ENCODE measurements at regions not wholly inside any gene's neighbourhood (a gene's known extent, or its start where the extent isn't known, plus 50 kb on each side); places are given as distances from the start of the nearest gene placed in this dataset.

DNA sequence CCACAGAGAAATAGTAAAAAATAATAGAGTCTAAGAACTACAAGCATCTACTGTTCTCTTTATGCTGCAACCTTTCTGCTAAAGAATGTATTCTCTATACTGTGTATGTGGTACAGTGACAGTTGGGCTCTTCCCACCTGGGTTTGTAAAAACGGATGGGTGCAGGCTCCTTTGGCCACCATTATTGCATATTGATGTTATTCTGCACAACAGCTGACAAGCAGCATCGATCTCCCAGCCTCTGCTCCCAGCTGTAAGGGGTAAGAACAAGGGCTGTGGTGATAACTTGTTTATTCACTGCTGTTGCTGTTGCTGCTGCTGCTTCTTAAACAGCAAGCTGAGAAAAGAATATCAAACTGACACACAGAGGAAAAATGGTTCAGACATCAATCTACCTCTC is 56.1 kb downstream of the KCNRG start:
- Mint-ChIP-seq H3K27ac (no peak overlapping the region), H3K9me3 (no peaks in the 10 kb centered on the region), H3K4me1 (peaks cover 30% of the 10 kb centered on the region), H3K27me3 (no peaks in the 10 kb centered on the region), H3K36me3 (peaks cover 46% of the 10 kb centered on the region), H3K4me3 (no peak overlapping the region)
- no peak for DNase-seq
- ATAC-seq (ENCODE audit: low read depth), result no peak
- POLR2A ChIA-PET, result interaction anchor here (2.2 kb wide), 1 partner anchor 10 kb away, joined by 7 read pairs; no protein-coding TSS in a partner anchor

DNA sequence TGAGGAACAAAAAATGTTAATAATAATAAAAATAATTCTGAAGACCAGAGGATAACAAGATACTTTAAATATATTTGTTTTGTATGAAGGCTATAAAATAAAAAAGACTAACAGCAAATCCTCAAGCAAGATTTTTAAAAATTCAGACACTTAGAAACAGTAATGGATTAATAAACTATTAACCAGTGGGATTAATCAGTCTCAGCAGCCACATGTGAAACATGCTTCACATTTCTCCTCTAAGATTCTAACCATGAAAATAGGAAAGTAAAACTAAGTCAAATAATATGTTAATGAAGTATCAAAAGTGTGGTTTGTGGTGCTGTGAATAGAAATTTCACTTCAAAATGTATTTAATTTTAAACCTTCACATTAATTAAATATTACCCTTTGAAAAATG is 57.4 kb downstream of the KCNRG start:
- peaks cover 35% of the 10 kb centered on the region for H3K4me1 Mint-ChIP-seq
- H3K4me3 Mint-ChIP-seq, result no peak overlapping the region
- H3K27me3 Mint-ChIP-seq, result no peaks in the 10 kb centered on the region
- no peaks in the 10 kb centered on the region for H3K9me3 Mint-ChIP-seq
- no peak overlapping the region for H3K27ac Mint-ChIP-seq
- POLR2A ChIA-PET, result interaction anchor here (1.4 kb wide), 1 partner anchor 53 kb away, joined by 5 read pairs; no protein-coding TSS in a partner anchor
- peaks cover 40% of the 10 kb centered on the region for H3K36me3 Mint-ChIP-seq
- ATAC-seq (ENCODE audit: low read depth) (no peak), DNase-seq (no peak)

GRCh38 chr13:50073340-50073739 is 58.1 kb downstream of the KCNRG start:
- Mint-ChIP-seq H3K27me3 (no peaks in the 10 kb centered on the region), H3K4me1 (peaks cover 35% of the 10 kb centered on the region), H3K9me3 (no peaks in the 10 kb centered on the region), H3K4me3 (peak overlapping the region; percentile 2), H3K36me3 (peaks cover 40% of the 10 kb centered on the region), H3K27ac (no peak overlapping the region)
- DNase-seq (no peak), ATAC-seq (ENCODE audit: low read depth) (no peak)
- POLR2A ChIA-PET, result interaction anchor here (1.4 kb wide), 1 partner anchor 53 kb away, joined by 5 read pairs; no protein-coding TSS in a partner anchor

DNA sequence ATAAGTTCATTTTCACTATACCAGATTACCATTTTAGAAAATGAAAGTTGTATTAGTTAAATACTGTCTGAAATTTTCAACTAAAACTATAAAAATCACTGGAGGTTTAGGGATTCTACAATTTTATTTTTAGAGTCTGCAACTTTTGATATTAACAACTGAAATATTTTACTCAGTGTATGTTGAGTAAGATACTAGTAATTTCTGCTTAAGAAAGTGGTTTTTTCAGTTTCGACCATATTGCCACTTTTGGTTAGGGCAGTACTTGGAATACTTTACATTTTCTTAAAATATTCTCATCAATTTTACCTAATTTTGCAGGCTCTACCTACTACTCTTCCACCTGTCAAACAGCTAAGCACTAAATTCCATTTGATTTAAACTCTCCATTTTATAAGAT is 59.6 kb downstream of the KCNRG start:
- peaks cover 35% of the 10 kb centered on the region for H3K36me3 Mint-ChIP-seq
- DNase-seq (no peak), ATAC-seq (ENCODE audit: low read depth) (no peak)
- H3K4me1 Mint-ChIP-seq, result peaks cover 37% of the 10 kb centered on the region
- H3K4me3 Mint-ChIP-seq, result no peak overlapping the region
- H3K27me3 Mint-ChIP-seq, result no peaks in the 10 kb centered on the region
- no peak overlapping the region for H3K27ac Mint-ChIP-seq
- POLR2A ChIA-PET, result interaction anchor here (1.6 kb wide), 1 partner anchor 78 kb away, joined by 4 read pairs; the partner anchor contains the start of gene TRIM13
- H3K9me3 Mint-ChIP-seq, result no peaks in the 10 kb centered on the region

DNA sequence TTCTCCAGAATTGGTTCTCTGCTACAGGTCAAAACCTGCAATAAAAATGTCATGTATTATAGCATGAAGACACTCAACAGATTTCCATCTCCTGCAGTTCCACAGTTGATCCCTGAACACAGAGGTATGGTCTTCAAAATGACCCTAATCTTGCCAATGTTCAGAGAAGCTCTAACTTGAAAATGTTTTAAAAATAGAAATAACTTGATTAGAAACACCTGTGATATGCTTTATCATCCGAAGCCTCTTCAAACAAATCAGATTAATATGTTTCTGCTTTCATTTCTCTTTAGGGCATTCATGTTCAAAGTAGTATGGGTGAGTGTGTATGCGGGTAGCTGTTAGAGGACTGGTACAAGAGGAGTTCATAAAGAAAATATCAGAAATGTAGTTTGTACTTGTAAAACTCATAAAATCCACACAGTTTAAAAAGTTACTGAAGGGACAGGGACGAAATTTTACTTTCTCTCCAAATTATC is 60.4 kb downstream of the KCNRG start:
- POLR2A ChIA-PET, result interaction anchor here (1.6 kb wide), 1 partner anchor 79 kb away, joined by 4 read pairs; the partner anchor contains the start of gene TRIM13
- peaks cover 33% of the 10 kb centered on the region for H3K36me3 Mint-ChIP-seq
- H3K4me1 Mint-ChIP-seq, result peaks cover 37% of the 10 kb centered on the region
- DNase-seq (no peak), ATAC-seq (ENCODE audit: low read depth) (no peak)
- H3K27ac Mint-ChIP-seq, result no peak overlapping the region
- no peaks in the 10 kb centered on the region for H3K27me3 Mint-ChIP-seq
- peak overlapping the region; percentile 47 for H3K4me3 Mint-ChIP-seq
- no peaks in the 10 kb centered on the region for H3K9me3 Mint-ChIP-seq

DNA sequence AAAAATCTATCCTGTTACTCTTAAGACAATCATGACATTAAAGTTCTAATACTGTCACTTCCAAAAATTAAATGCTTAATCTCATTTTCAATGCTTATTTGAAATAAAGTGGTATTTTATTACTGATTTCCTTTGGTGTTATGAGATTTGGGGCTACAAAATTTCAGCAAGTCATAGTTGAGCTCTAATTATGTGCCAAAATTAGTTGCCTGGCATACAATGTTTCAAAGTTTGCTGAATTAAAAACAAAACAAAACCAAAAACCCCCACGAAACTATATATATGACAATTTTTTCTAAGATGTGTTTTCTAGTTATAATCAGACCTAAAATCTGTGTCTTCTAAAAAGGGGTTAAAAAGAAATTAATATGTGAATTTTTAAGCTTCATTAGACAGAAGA is 62.2 kb downstream of the KCNRG start:
- DNase-seq (no peak), ATAC-seq (ENCODE audit: low read depth) (no peak)
- H3K4me1 Mint-ChIP-seq, result peaks cover 26% of the 10 kb centered on the region
- no peaks in the 10 kb centered on the region for H3K9me3 Mint-ChIP-seq
- no peaks in the 10 kb centered on the region for H3K27me3 Mint-ChIP-seq
- POLR2A ChIA-PET, result interaction anchor here (1.0 kb wide), 1 partner anchor 47 kb away, joined by 3 read pairs; no protein-coding TSS in a partner anchor
- H3K4me3 Mint-ChIP-seq, result no peak overlapping the region
- no peak overlapping the region for H3K27ac Mint-ChIP-seq
- peaks cover 30% of the 10 kb centered on the region for H3K36me3 Mint-ChIP-seq

DNA sequence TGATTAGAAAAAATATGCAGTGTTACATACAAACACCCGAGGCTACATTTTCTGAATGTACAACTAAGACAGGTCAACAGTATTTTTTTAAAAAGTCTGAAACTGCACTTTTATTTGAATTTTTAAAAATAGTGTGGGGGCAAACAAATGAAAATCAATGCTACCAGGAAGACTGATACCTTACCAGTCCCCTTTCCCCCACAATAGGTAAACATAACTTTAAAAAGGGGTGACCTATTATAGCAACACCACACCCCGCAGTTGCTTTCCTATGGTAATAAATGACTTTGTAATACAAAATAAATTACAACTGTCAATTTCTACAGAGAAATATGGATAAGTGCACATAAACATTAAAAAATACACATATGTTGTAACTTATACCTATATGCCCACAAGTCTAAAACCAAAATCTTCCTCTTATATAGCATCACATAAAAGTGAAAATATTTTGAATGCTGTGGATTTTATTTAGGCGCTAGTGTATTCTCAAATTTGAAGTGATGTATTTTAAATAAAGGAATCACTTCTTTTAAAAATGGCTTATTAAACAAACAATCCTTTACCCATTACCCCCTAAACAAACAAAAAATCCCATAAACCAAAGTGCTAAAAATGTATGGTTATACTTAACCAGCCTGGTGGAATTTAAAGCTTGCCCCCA is 63.1 kb downstream of the KCNRG start:
- POLR2A ChIA-PET, result interaction anchor here (0.6 to 10.3 kb wide), 4 partner anchors 46 to 393 kb away, joined by 3 to 224 read pairs (median 39); partner anchors contain the start of gene TRIM13
- peak overlapping the region; percentile 100 for H3K4me3 Mint-ChIP-seq
- H3K4me1 Mint-ChIP-seq, result peaks cover 25% of the 10 kb centered on the region
- H3K36me3 Mint-ChIP-seq, result peaks cover 27% of the 10 kb centered on the region
- H3K27me3 Mint-ChIP-seq, result no peaks in the 10 kb centered on the region
- no peaks in the 10 kb centered on the region for H3K9me3 Mint-ChIP-seq
- no peak for DNase-seq
- peak overlapping the region; percentile 40 for H3K27ac Mint-ChIP-seq
- ATAC-seq (ENCODE audit: low read depth), result no peak

- ATAC-seq (ENCODE audit: low read depth) (no peak), DNase-seq (no peak)
- Mint-ChIP-seq H3K4me1 (peaks cover 27% of the 10 kb centered on the region), H3K4me3 (peak overlapping the region; percentile 100), H3K27me3 (no peaks in the 10 kb centered on the region), H3K36me3 (peaks cover 23% of the 10 kb centered on the region), H3K27ac (peak overlapping the region; percentile 40), H3K9me3 (no peaks in the 10 kb centered on the region)
- POLR2A ChIA-PET, result interaction anchor here (0.6 to 10.3 kb wide), 3 partner anchors 47 to 394 kb away, joined by 3 to 224 read pairs (median 75); partner anchors contain the start of gene TRIM13
Observed at GRCh38 chr13:50078895-50079654, 63.8 kb downstream of the KCNRG start.

- no peaks in the 10 kb centered on the region for H3K9me3 Mint-ChIP-seq
- no peak for DNase-seq
- no peaks in the 10 kb centered on the region for H3K27me3 Mint-ChIP-seq
- POLR2A ChIA-PET, result interaction anchor here (0.6 to 10.3 kb wide), 4 partner anchors 21 to 832 kb away, joined by 4 to 224 read pairs (median 54); partner anchors contain the start of gene TRIM13
- peak overlapping the region; percentile 100 for H3K27ac Mint-ChIP-seq
- H3K36me3 Mint-ChIP-seq, result peaks cover 22% of the 10 kb centered on the region
- H3K4me1 Mint-ChIP-seq, result peaks cover 29% of the 10 kb centered on the region
- H3K4me3 Mint-ChIP-seq, result peak overlapping the region; percentile 100
- ATAC-seq (ENCODE audit: low read depth), result no peak
Observed at GRCh38 chr13:50079655-50080202, 64.5 kb downstream of the KCNRG start.

- Mint-ChIP-seq H3K27ac (peak overlapping the region; percentile 100), H3K36me3 (peaks cover 21% of the 10 kb centered on the region), H3K4me3 (peak overlapping the region; percentile 100), H3K9me3 (no peaks in the 10 kb centered on the region), H3K4me1 (peaks cover 34% of the 10 kb centered on the region), H3K27me3 (no peaks in the 10 kb centered on the region)
- POLR2A ChIA-PET, result interaction anchor here (0.6 to 10.3 kb wide), 13 partner anchors 9 to 831 kb away, joined by 3 to 224 read pairs (median 5); partner anchors contain the start of genes RNASEH2B, SPRYD7 and TRIM13
- DNase-seq (peak; percentile 38), ATAC-seq (ENCODE audit: low read depth) (no peak)
Observed at GRCh38 chr13:50080203-50080910, 65.1 kb downstream of the KCNRG start.

DNA sequence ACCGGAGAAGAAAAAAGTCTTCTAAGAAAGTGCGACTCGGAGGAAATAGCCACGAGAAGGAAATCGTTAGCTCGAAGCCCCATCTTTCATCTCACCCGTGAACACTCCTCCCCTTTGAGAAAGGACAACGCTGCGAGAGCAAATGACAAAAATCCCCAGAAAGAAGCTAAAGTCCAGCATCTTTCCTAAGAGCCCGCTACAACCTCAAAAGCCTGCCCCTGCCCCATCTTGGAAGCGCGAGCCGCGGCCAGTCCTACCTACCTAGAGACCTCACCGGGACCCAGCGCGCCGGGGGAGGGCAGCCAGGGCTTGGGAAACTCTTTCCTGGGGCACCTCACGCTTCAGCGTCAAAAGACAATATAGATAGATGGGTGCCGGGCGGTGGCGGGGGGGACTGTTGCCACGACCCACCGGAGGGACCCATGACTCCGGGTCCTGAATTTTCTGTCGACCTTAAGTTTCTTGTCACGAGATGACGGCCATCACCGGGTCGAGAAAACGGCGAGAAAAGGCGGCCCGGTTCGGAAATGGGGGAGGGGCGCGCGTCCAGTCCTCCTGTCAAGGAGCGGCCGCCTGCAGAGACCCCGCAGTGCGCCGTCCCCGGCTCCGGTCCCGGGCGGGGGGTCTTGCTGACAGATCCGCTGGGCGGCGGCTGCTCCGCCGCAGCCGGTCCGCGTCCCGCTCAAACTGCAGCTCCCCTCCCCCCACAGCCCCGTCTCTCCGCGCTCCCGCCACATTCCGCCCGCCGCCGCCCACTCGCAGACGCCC is 65.9 kb downstream of the KCNRG start:
- ATAC-seq (ENCODE audit: low read depth) (peak; percentile 8), DNase-seq (peak; percentile 73)
- Mint-ChIP-seq H3K36me3 (peaks cover 13% of the 10 kb centered on the region), H3K9me3 (no peaks in the 10 kb centered on the region), H3K4me3 (peak overlapping the region; percentile 100), H3K27ac (peak overlapping the region; percentile 100), H3K4me1 (peaks cover 31% of the 10 kb centered on the region), H3K27me3 (no peaks in the 10 kb centered on the region)
- POLR2A ChIA-PET, result interaction anchor here (0.7 to 10.3 kb wide), 15 partner anchors 10 to 831 kb away, joined by 3 to 224 read pairs (median 6); partner anchors contain the start of genes RNASEH2B, SPRYD7 and TRIM13
